ENCODE measurements at regions not wholly inside any gene's neighbourhood (a gene's known extent, or its start where the extent isn't known, plus 50 kb on each side); places are given as distances from the start of the nearest gene placed in this dataset.

DNA sequence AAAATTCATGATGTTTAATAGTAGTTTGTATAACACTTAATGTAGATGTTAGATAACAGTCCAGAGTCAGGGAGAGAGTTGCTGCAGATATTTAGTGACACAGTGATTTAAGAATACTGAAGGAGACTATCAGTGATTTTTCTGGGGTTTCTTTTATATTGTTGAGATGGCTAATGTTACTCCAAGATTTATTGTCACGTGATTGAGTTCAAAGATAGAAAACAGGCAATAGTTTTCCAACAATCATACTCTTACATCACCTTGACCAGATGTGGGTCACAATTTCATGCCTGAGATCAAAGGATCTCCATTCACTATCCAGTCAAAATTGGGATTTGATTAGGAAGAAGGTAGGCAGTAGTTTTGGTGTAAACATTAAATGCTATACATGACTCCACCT, 580.0 kb upstream of the ARRDC3 start:
- Histone ChIP-seq H3K79me2 (replicated peaks; ENCODE audit: insufficient read depth, low read length) (no peaks in the 10 kb centered on the region), H2AFZ (ENCODE audit: low read depth, low read length) (no peak overlapping the region), H3K27ac (ENCODE audit: low read length) (no peak overlapping the region), H3K4me2 (ENCODE audit: low read length) (no peak overlapping the region), H3K36me3 (ENCODE audit: insufficient read depth, low read length) (no peaks in the 10 kb centered on the region), H3K4me3 (ENCODE audit: low read length) (no peak overlapping the region), H3K9me2 (ENCODE audit: insufficient read depth, low read length) (no peaks in the 10 kb centered on the region), H3K9ac (ENCODE audit: low read length) (no peak overlapping the region), H3K27me3 (ENCODE audit: insufficient read depth, low read depth, low read length) (no peaks in the 10 kb centered on the region), H3K9me3 (ENCODE audit: low read length) (no peaks in the 10 kb centered on the region), H4K20me1 (ENCODE audit: insufficient read depth) (no peaks in the 10 kb centered on the region), H3F3A (ENCODE audit: insufficient read depth, low read length, poor library complexity, severe bottlenecking) (no peaks in the 10 kb centered on the region)
- TF ChIP-seq SMC3 (conservative IDR thresholded peaks at IDR 0.05; ENCODE audit: poor library complexity), result no peak
- TF ChIP-seq EZH2 (IDR thresholded peaks at IDR 0.05; ENCODE audit: borderline replicate concordance, insufficient read depth, low read length, poor library complexity, severe bottlenecking), result no peak
- TF ChIP-seq, protein P1, sequence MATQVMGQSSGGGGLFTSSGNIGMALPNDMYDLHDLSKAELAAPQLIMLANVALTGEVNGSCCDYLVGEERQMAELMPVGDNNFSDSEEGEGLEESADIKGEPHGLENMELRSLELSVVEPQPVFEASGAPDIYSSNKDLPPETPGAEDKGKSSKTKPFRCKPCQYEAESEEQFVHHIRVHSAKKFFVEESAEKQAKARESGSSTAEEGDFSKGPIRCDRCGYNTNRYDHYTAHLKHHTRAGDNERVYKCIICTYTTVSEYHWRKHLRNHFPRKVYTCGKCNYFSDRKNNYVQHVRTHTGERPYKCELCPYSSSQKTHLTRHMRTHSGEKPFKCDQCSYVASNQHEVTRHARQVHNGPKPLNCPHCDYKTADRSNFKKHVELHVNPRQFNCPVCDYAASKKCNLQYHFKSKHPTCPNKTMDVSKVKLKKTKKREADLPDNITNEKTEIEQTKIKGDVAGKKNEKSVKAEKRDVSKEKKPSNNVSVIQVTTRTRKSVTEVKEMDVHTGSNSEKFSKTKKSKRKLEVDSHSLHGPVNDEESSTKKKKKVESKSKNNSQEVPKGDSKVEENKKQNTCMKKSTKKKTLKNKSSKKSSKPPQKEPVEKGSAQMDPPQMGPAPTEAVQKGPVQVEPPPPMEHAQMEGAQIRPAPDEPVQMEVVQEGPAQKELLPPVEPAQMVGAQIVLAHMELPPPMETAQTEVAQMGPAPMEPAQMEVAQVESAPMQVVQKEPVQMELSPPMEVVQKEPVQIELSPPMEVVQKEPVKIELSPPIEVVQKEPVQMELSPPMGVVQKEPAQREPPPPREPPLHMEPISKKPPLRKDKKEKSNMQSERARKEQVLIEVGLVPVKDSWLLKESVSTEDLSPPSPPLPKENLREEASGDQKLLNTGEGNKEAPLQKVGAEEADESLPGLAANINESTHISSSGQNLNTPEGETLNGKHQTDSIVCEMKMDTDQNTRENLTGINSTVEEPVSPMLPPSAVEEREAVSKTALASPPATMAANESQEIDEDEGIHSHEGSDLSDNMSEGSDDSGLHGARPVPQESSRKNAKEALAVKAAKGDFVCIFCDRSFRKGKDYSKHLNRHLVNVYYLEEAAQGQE (IDR thresholded peaks at IDR 0.05; ENCODE audit: borderline replicate concordance), result no peak
- TF ChIP-seq, protein P2, sequence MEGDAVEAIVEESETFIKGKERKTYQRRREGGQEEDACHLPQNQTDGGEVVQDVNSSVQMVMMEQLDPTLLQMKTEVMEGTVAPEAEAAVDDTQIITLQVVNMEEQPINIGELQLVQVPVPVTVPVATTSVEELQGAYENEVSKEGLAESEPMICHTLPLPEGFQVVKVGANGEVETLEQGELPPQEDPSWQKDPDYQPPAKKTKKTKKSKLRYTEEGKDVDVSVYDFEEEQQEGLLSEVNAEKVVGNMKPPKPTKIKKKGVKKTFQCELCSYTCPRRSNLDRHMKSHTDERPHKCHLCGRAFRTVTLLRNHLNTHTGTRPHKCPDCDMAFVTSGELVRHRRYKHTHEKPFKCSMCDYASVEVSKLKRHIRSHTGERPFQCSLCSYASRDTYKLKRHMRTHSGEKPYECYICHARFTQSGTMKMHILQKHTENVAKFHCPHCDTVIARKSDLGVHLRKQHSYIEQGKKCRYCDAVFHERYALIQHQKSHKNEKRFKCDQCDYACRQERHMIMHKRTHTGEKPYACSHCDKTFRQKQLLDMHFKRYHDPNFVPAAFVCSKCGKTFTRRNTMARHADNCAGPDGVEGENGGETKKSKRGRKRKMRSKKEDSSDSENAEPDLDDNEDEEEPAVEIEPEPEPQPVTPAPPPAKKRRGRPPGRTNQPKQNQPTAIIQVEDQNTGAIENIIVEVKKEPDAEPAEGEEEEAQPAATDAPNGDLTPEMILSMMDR (IDR thresholded peaks at IDR 0.05; ENCODE audit: poor library complexity, severe bottlenecking), result no peak
- no peak for TF ChIP-seq POLR2AphosphoS5 (IDR thresholded peaks at IDR 0.05)
- no peak for TF ChIP-seq RAD21 (conservative IDR thresholded peaks at IDR 0.05)
- no peak for TF ChIP-seq EP300 (conservative IDR thresholded peaks at IDR 0.05; ENCODE audit: poor library complexity, severe bottlenecking)
- no peak for TF ChIP-seq MXI1 (conservative IDR thresholded peaks at IDR 0.05; ENCODE audit: poor library complexity, severe bottlenecking)
- TF ChIP-seq TAF1 (IDR thresholded peaks at IDR 0.05; ENCODE audit: low read depth), result no peak

DNA sequence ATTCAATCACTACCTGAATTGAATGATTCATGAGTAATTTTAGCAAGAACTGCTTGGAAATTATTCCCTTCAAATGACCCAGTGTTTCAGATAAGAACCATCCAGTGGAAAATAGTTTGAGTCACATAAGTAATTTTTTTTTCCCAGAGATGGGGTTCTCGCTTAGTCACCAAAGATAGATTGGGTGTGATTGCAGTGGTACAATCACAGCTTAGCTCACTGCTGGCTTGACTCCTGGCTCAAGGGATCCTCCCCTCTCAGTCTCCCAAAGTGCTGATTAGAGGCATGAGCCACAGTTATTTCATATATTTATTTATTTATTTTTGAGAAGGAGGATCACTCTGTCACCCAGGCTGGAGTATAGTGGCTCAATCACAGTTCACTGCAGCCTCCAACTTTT, 574.5 kb upstream of the ARRDC3 start:
- no peak overlapping the region for H3K4me3 ChIP-seq (ENCODE audit: low read length)
- H3F3A ChIP-seq (ENCODE audit: insufficient read depth, low read length, poor library complexity, severe bottlenecking), result no peaks in the 10 kb centered on the region
- no peaks in the 10 kb centered on the region for H4K20me1 ChIP-seq (ENCODE audit: insufficient read depth)
- no peak overlapping the region for H3K27ac ChIP-seq (ENCODE audit: low read length)
- no peak overlapping the region for H3K4me2 ChIP-seq (ENCODE audit: low read length)
- no peaks in the 10 kb centered on the region for H3K79me2 ChIP-seq (replicated peaks; ENCODE audit: insufficient read depth, low read length)
- no peak overlapping the region for H3K9ac ChIP-seq (ENCODE audit: low read length)
- H3K27me3 ChIP-seq (ENCODE audit: insufficient read depth, low read depth, low read length), result no peaks in the 10 kb centered on the region
- H3K36me3 ChIP-seq (ENCODE audit: insufficient read depth, low read length), result no peaks in the 10 kb centered on the region
- TF ChIP-seq RAD21 (conservative IDR thresholded peaks at IDR 0.05) (no peak), EZH2 (IDR thresholded peaks at IDR 0.05; ENCODE audit: borderline replicate concordance, insufficient read depth, low read length, poor library complexity, severe bottlenecking) (no peak), SMC3 (conservative IDR thresholded peaks at IDR 0.05; ENCODE audit: poor library complexity) (no peak), POLR2AphosphoS5 (IDR thresholded peaks at IDR 0.05) (no peak), MXI1 (conservative IDR thresholded peaks at IDR 0.05; ENCODE audit: poor library complexity, severe bottlenecking) (no peak), TAF1 (IDR thresholded peaks at IDR 0.05; ENCODE audit: low read depth) (no peak)
- TF ChIP-seq, protein P1 (IDR thresholded peaks at IDR 0.05; ENCODE audit: borderline replicate concordance), result no peak
- no peaks in the 10 kb centered on the region for H3K9me2 ChIP-seq (ENCODE audit: insufficient read depth, low read length)
- no peaks in the 10 kb centered on the region for H3K9me3 ChIP-seq (ENCODE audit: low read length)
- H2AFZ ChIP-seq (ENCODE audit: low read depth, low read length), result no peak overlapping the region
